C4-2B (cell line): ENCODE measurements at regions not wholly inside any gene's neighbourhood (a gene's known extent, or its start where the extent isn't known, plus 50 kb on each side); places are given as distances from the start of the nearest gene placed in this dataset.
A peak's percentile ranks its signal among the peaks of the same experiment; 100 is the strongest.

Experiments
- H3K27ac ChIP-seq: fragments of 450-650 bp; 2 replicates; pipeline ENCODE4 v1.5.1; 2017
- ZFX ChIP-seq: fragments of 450-650 bp; IDR thresholded peaks from 2 replicates; pipeline ENCODE4 v1.6.1; 2017
- TF ChIP-seq, protein P1 (sequence below): fragments of 450-650 bp; conservative IDR thresholded peaks from 2 replicates; pipeline ENCODE4 v1.5.1; 2017; ENCODE audit warnings: mild to moderate bottlenecking

DNA sequence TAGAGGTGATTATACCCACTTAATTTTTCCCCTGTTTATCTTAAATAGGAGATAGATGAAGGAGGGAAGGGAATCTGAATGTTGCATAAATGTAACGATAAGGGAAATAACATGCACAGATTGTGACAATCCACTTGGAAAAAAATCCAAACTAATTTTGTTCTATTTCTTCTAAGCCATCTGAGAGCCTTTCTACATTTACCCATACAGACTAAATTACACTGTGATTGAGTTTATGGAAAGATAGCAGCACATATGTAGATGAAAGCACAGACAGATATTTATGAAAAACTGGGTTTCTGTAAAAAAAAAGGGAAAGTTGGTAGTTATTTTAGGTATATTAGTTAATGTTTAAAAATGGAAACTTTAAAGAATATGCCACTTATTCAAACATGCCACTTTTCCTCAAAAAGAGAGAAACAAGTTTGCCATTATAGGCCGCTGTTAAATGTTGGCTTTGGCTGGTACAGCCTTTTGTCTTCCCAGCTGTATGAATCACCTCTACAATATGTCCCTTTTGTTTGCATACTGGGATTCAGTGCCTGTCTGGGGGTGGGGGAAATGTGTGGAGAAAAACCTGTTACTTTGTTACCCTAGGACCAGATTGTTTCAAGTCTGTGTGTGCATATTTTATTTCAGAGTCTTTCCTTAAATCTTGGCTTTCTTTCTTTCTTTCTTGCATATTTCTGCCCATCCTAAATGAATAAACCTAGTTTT lies 470.2 kb upstream of the LMO3 start:
- H3K27ac ChIP-seq: no peak overlapping the region
- TF ChIP-seq, protein P1, sequence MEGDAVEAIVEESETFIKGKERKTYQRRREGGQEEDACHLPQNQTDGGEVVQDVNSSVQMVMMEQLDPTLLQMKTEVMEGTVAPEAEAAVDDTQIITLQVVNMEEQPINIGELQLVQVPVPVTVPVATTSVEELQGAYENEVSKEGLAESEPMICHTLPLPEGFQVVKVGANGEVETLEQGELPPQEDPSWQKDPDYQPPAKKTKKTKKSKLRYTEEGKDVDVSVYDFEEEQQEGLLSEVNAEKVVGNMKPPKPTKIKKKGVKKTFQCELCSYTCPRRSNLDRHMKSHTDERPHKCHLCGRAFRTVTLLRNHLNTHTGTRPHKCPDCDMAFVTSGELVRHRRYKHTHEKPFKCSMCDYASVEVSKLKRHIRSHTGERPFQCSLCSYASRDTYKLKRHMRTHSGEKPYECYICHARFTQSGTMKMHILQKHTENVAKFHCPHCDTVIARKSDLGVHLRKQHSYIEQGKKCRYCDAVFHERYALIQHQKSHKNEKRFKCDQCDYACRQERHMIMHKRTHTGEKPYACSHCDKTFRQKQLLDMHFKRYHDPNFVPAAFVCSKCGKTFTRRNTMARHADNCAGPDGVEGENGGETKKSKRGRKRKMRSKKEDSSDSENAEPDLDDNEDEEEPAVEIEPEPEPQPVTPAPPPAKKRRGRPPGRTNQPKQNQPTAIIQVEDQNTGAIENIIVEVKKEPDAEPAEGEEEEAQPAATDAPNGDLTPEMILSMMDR: no peak
- TF ChIP-seq ZFX: no peak

DNA sequence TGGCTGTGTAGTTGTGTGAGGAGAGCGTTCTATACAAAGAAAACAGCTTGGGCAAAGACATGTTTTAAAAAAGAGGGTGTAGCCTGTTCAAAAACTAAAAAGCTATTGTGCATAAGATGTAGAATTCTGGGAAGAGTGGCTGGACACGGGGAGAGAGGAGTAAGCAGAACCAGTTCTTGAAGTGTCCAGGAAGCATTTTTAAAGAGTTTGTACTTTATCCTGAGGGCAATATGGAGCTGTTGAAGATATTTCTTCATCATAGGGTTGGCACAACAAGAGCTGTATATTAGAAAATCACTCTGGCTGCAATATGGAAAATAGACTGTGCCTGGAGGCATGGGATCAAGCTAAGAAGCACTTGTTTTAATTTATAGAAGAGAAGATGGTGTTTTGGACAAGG lies 458.9 kb upstream of the LMO3 start:
- H3K27ac ChIP-seq: no peak overlapping the region
- TF ChIP-seq, protein P1: no peak
- TF ChIP-seq ZFX: no peak

DNA sequence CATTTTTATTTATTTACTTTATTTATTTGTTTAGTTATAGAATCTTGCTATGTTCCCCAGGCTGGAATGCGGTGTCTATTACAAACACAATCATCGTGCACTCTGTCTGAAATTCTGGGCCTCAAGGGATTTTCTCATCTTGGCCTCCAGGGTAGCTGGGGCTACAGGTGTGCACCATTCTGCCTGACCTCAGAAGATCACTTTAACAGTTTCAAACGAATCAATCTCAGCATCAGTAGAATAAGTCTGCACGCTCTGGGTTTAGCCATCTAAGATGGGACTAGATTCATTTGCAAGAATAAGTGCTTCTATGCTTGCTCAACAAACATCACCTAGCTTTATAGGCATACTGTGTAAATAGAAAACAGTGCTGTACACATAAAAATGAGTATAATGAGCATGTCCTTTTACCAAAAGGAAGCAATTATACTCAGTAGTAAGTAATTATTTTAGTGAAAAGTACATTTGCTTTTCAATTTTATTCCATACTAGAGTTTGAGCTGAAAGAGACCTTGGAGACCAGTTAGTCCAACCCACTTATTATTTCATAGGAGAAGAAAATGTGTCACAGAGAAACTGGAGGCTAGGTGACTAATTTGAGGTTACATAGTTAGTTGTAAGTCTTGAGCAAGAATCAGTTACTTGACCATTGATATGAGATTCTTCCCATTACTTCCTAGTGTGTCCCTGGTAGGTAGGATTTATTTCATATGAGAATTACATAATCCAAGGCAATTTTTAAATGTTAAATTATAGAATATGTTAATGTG lies 456.5 kb upstream of the LMO3 start:
- no peak for TF ChIP-seq ZFX
- TF ChIP-seq, protein P1: peak; percentile 26
- H3K27ac ChIP-seq: no peak overlapping the region

DNA sequence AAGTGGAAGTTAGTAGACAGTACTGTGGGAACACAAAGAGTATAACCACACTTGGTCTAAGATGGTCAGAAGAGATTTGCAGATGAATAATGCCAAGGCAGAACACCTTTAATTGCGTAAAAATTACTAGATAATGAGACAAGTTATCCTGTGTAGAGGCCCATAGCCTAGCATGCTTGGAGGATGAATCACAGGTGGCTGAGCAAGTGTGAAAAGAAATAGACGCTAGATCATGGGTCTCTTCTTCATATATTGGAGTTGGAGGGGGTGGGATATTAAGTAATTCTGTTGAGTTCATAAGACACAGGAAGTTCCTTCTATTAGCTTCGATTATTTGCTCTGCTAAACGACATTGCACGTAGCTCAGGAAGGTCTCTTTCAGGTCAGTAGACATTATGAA lies 454.3 kb upstream of the LMO3 start:
- no peak overlapping the region for H3K27ac ChIP-seq
- TF ChIP-seq ZFX: no peak
- TF ChIP-seq, protein P1: no peak

DNA sequence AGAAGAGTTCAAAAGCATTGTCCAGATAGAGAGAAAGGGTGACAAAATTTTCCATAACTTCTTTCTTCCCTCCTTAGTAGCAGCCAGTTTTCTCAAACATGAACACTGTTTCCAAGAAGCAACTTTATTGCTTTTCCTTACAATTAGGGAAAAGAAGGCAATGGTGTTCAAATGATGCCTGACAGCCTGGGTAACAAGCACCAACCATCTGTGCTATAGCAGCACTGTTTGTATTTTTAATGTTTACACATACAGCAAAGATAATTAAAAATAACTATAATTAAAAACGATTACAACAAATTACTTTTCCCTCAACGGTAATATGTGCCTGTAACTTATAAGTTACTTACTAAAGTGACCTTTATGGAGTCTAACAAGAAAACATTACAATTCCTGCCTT lies 450.6 kb upstream of the LMO3 start:
- H3K27ac ChIP-seq: no peak overlapping the region
- TF ChIP-seq, protein P1: no peak
- no peak for TF ChIP-seq ZFX

DNA sequence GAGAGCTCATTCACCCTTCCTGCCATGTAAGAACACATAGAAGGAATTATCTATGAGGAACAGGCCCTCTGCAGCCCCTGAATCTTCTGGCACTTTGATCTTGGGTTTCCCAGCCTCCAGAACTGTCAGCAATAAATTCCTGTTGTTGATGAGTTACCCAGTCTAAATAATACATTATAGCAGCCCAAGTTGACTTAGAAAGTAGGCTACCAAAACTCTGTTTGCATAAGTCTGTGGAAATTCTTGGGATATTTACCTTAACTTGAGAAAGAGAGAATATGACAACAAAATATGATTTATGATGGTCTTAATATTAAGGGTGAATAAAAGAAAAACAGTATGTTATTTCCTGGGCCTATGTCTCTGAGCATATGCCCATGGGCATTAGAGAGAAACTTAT lies 433.0 kb upstream of the LMO3 start:
- TF ChIP-seq ZFX: no peak
- H3K27ac ChIP-seq: no peak overlapping the region

DNA sequence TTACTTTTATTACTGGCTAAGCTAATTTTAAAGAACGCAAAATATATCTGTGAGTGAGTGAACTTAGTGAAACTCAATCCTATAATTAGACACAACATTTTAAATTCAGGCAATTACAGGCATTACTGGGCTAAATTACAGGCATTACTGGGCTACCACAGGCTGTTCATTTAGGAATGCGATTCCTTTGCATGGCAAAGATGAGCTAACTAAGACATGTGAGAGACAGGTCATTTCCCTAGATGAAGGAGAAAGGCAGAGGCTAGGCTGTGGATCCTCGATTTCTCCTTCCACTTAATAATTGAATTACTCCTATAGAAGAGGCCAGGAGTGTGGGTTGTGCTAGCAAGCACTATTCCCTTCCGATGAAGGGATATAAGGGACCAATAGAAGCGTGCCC lies 429.4 kb upstream of the LMO3 start:
- TF ChIP-seq ZFX: no peak
- TF ChIP-seq, protein P1: no peak
- no peak overlapping the region for H3K27ac ChIP-seq
